Thoracic aorta (tissue), 2 donors: ENCODE measurements at regions not wholly inside any gene's neighbourhood (a gene's known extent, or its start where the extent isn't known, plus 50 kb on each side); places are given as distances from the start of the nearest gene placed in this dataset.

Experiments used
- ATAC-seq: fragments of 150-250 bp; one replicate; pipeline ENCODE4 v1.8.0; 2017; ENCODE audit warnings: low read depth; ENCODE audit not compliant: insufficient number of reproducible peaks, low FRiP score
- DNase-seq: peaks from one replicate; pipeline ENCODE4 v3.0.0-alpha.2; 2020; ENCODE audit warnings: low spot score
- H3K27ac ChIP-seq, 2 donors: fragments of 200-600 bp; sonication (generic); 1 replicate in 1 of 2; 2 replicates in 1 of 2; pipeline ENCODE4 v1.5.1; 2016; ENCODE audit warnings: mild to moderate bottlenecking in 2 of 2, moderate library complexity in 2 of 2
- H3K27me3 ChIP-seq: fragments of 200-600 bp; sonication (generic); replicated peaks from 2 replicates; pipeline ENCODE4 v1.6.0; 2016; ENCODE audit warnings: mild to moderate bottlenecking; ENCODE audit not compliant: insufficient read depth
- H3K36me3 ChIP-seq: fragments of 200-600 bp; sonication (generic); one replicate; pipeline ENCODE4 v1.5.1; 2016
- H3K4me1 ChIP-seq, 2 donors: fragments of 200-600 bp; sonication (generic); 1 replicate in 1 of 2; 2 replicates in 1 of 2; pipeline versions ENCODE4 v1.5.1 to v1.6.0; 2016; ENCODE audit warnings: low read depth in 2 of 2, mild to moderate bottlenecking in 1 of 2; ENCODE audit not compliant: control insufficient read depth in 1 of 2
- H3K4me3 ChIP-seq: fragments of 200-600 bp; sonication (generic); 2 replicates; pipeline ENCODE4 v1.5.1; 2016; ENCODE audit warnings: mild to moderate bottlenecking
- H3K9me3 ChIP-seq: fragments of 200-600 bp; sonication (generic); 2 replicates; pipeline ENCODE4 v1.5.1; 2016
- TF ChIP-seq, protein P1 (sequence below): fragments of 200-600 bp; sonication (generic); IDR thresholded peaks from one replicate; pipeline ENCODE4 v1.5.1; 2019; ENCODE audit warnings: antibody characterized with exemption

DNA sequence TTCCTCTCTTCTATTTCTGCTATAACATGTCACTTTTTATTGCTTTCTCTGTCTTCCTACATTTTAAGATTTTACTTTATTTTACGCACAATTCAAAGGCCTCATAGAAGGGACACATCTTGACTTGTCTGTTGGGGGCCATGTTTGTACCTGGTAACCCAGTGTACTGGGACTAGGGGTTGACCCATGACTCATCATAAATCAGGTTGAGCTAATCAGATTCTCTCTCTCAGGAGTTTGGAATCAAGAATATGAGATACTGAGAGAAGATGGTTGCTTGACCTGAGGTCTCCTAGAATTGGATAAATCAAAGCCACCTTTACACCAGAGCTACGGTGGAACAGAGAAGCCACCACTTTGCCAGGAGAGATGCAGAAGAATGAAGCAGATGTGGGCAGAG lies 153.0 kb downstream of the UXS1 start:
- Histone ChIP-seq H3K36me3 (no peaks in the 10 kb centered on the region), H3K27me3 (no peaks in the 10 kb centered on the region), H3K27ac (no peak overlapping the region), H3K4me1 (no peaks in the 10 kb centered on the region), H3K9me3 (no peaks in the 10 kb centered on the region), H3K4me3 (no peak overlapping the region)
- ATAC-seq (no peak), DNase-seq (no peak)
- TF ChIP-seq, protein P1, sequence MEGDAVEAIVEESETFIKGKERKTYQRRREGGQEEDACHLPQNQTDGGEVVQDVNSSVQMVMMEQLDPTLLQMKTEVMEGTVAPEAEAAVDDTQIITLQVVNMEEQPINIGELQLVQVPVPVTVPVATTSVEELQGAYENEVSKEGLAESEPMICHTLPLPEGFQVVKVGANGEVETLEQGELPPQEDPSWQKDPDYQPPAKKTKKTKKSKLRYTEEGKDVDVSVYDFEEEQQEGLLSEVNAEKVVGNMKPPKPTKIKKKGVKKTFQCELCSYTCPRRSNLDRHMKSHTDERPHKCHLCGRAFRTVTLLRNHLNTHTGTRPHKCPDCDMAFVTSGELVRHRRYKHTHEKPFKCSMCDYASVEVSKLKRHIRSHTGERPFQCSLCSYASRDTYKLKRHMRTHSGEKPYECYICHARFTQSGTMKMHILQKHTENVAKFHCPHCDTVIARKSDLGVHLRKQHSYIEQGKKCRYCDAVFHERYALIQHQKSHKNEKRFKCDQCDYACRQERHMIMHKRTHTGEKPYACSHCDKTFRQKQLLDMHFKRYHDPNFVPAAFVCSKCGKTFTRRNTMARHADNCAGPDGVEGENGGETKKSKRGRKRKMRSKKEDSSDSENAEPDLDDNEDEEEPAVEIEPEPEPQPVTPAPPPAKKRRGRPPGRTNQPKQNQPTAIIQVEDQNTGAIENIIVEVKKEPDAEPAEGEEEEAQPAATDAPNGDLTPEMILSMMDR: no peak

DNA sequence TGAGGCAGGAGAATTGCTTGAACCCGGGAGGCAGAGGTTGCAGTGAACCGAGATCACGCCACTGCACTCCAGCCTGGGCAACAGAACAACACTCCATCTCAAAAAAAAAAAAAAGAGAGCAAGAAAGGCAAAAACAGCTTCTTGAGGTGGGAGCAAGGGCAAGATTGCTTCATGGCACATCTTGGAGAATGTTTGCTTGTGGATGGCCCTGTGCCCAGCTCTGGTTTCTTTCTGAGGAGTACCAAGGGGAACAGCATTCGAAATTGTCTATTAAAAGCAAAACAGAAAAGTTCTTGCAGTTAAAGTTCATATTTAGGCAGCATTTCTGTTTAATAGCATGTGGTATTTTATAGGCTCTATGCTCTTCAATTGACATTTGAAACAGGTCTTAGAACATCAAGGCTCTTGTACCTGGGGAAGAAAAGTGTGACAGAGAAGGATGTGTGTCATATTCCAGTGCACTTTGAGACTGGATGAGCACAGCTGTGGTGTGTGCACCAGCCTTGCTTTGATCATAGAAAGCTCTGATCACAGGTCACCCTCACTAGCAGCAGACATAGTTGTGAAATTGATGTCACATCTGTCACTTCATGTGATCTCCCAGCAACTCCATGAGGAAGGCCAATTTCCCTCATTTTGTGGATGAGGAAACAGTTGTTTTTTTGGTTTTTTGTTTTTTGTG lies 154.3 kb downstream of the UXS1 start:
- TF ChIP-seq, protein P1: no peak
- DNase-seq (no peak), ATAC-seq (no peak)
- Histone ChIP-seq H3K36me3 (no peaks in the 10 kb centered on the region), H3K27ac (no peak overlapping the region), H3K4me3 (no peak overlapping the region), H3K9me3 (no peaks in the 10 kb centered on the region), H3K27me3 (no peaks in the 10 kb centered on the region), H3K4me1 (no peaks in the 10 kb centered on the region)

DNA sequence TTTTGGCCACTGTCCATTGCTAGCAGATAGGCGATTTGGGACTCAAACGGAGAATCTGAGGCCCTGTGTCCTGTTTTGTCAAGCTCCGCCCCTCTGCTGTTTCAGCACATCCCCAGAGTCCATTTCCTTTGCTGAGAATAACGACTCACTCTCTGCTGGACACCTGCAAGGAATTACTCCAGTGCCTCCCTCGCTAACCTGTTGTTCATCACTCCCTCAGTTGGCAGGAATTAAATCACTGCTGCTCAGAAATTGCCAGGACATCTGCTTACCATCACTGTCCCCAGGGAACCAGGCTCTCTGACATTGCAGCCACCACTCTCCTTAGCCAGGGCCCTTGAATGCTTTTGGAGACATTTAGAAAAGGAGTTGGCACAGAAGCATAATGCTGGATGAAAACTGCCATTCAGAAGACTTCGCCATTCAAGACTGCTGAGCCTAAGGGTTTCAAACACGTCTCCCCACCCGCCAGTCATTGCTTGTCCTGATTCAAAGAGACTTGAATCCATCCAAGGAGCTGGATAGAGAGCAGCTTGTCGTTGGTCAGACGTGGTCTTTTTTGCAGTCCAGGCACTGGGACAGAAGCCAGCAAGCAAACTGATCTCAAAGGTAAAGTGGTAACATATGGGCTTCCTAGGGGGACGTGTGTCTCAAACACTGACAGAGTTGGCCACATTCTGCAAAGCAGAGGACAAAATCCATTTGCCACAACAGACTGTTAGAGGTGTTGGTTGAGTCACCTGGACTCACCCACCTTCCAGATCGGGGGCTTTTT lies 155.3 kb downstream of the UXS1 start:
- H3K36me3 ChIP-seq: no peaks in the 10 kb centered on the region
- no peaks in the 10 kb centered on the region for H3K27me3 ChIP-seq
- no peaks in the 10 kb centered on the region for H3K9me3 ChIP-seq
- H3K4me3 ChIP-seq: no peak overlapping the region
- no peak for DNase-seq
- TF ChIP-seq, protein P1: no peak
- no peak for ATAC-seq
- no peaks in the 10 kb centered on the region for H3K4me1 ChIP-seq
- H3K27ac ChIP-seq: no peak overlapping the region

DNA sequence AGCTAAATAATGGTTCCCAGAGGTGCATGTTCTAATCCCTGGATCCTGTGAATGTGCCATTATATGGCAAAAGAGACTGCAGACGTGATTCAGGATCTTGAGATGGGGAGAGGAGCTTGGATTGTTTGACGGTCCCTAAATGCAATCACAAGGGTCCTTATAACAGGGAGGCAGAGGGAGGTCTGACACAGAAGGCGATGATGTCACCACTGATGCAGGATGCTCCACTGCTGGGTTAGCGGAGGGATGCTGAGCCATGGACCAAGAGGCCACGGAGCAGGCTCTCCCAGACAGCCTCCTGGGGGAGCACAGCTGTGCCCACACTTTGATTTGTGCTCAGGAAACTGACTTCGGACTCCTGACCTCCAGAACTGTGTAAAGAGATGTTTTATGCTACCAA lies 156.2 kb downstream of the UXS1 start:
- no peaks in the 10 kb centered on the region for H3K36me3 ChIP-seq
- H3K9me3 ChIP-seq: no peaks in the 10 kb centered on the region
- no peaks in the 10 kb centered on the region for H3K4me1 ChIP-seq
- ATAC-seq: no peak
- H3K27me3 ChIP-seq: no peaks in the 10 kb centered on the region
- TF ChIP-seq, protein P1: no peak
- DNase-seq: no peak
- H3K27ac ChIP-seq: no peak overlapping the region
- no peak overlapping the region for H3K4me3 ChIP-seq

DNA sequence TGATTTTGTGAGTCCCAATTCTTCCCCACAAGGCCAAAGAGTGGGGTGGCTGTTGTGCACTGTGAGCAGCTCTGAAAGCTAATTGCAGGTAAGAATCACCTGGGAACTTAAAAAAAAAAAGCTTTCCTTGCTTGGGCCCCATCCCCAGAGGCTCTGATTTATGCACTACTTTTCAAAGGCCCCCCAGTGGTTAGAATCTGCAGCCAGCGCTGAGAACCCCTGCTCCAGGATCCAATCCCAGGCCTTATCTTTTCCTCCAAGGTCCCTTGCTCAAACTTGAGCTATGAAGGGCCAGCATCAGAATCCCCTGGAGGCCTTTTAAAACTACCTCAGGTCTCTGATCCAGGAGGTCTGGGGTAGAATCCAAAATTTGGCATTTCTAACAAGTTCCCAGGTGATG lies 156.8 kb downstream of the UXS1 start:
- Histone ChIP-seq H3K9me3 (no peaks in the 10 kb centered on the region), H3K4me3 (no peak overlapping the region), H3K4me1 (no peaks in the 10 kb centered on the region), H3K27ac (no peak overlapping the region), H3K36me3 (no peaks in the 10 kb centered on the region), H3K27me3 (no peaks in the 10 kb centered on the region)
- ATAC-seq (no peak), DNase-seq (no peak)
- TF ChIP-seq, protein P1: no peak
